Activated CD4-positive, alpha-beta T cell treated with anti-CD3 and anti-CD28 coated beads for 4 hours (primary cell): ENCODE measurements at regions not wholly inside any gene's neighbourhood (a gene's known extent, or its start where the extent isn't known, plus 50 kb on each side); places are given as distances from the start of the nearest gene placed in this dataset.

Source experiments
- DNase-seq, 2 donors: peaks; one replicate each; pipeline ENCODE4 v3.0.0-alpha.2; 2020

DNA sequence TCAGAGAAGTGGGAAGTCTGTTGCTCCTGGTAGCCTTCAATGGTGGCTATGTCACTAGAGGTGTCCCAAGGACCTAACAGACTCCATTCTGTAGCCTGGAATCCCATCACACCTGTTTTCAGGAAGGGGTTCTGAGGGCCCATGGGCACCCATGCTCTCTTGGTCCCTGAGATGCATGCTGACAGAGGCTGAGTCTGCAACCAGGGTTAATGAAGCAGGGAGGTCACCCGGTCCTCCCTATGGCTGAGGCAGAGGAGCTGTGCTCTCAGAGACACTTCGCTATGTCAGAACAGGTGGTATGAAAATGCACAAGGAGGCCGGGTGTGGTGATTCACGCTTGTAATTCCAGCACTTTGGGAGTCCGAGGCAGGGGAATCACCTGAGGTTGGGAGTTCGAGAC is 452.1 kb downstream of the TCERG1L start:
- DNase-seq, result no peak

DNA sequence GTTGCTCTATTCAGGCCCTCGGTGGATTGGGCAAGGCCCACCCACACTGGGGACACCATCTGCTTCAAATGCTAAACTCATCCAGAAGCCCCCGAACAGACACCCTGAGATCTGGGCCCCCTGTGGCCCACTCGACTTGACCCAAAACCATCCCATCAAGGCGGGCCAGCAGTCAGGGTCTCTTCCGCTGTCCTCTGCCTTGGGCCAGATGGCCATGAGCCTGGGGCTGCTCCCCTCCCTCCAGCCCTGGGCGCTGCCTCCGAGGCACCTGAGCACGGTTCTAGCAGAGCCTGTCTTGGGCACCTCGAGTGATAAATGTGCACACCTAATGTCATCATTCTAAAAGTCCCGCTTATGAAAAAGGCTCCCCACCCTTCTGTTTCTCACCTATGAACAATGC is 449.4 kb downstream of the TCERG1L start:
- no peak for DNase-seq

DNA sequence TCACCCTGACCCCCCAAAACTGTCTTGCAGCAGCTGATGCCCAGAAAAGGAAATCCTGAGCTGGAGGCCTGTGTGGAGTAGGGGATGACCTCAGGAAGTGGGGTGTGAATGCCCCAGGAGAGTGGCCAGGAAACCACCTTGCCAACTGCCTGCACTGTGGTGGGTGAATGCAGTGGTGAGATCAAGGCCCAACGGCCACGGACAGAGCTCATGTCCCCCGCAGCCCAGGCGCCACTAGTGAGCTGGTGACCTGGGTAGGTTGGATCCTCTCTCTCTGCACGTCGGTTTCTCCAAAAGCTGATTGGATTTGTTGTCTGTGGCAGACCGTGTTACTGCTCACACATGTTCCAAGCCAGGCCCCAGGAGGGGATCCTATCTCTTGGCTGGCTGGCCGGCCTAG is 448.9 kb downstream of the TCERG1L start:
- DNase-seq, result no peak

DNA sequence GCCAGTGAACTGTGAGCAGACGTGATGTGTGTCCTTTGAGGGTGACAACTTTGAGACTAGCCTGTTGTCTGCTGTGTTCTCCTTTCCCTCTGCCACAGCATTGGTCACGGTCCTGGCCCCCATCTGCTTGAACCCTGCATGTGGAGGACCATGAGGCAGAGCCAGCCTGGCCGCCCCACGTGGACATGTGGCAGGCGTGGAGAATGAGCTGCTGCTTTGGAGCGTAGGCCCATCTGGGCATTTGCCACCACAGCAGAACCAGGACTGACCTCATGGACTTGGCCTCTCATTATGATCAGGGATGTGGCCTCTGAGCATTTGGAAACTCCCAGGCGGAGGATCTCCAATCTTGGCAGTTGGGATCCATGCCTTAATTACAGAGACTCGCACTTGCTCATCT is 448.5 kb downstream of the TCERG1L start:
- no peak for DNase-seq

DNA sequence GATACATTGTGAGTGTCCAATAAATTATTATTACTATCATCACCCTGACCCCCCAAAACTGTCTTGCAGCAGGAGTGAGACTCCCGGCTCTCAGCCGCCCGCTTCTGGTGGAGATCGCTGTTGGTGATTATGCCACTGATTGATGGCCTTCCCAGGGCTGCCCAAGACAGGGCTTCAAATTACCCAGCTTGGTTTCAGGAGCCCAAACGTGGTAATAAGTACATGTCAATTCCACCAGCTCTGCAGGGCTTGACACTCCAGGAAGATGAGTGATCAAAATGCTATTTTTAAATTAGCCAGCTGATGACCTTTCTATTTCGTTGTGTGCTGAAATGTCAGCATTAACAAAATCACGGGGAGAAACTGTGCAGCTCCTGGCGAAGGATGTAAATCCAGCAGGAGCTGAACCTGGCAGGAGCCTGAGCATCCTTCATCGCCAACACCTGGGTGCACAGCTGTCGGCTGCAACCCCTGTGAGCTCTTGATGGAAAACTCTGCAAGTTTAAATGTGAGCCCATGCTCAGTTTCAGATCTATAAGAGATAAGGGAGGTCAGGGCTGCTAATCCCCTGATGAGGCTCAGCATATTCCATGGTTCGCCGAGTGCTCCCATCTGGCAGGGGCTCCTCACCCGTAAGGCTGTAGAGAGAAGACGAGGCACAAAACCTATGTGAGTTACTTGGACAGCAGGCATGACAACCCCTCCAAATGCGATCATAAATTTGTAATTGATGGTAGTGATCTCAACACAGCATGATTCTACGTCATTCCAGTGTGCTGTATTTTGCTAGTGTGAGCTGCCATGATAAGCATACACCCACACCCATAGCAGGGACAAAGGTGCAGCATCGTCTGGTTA is 446.3 kb downstream of the TCERG1L start:
- no peak for DNase-seq

DNA sequence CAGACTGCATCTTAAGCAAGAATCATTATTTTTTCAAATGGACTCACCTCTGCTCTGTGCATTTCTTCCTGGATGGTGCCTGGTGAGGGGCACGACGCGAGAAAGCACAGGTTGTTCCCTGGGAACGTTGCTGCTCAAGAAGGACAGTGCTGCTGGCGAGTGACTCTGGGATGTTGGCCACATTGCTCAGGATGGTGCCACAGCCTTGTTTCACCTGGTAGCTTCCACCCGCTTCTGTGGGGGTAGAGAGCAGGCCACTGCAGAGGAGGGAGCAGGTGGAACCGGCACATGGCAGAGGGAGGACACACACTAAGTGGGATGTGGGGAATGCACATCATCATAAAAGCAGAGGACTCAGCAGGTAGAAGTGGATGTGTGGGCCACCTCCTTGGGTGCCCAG is 444.7 kb downstream of the TCERG1L start:
- DNase-seq, result no peak

DNA sequence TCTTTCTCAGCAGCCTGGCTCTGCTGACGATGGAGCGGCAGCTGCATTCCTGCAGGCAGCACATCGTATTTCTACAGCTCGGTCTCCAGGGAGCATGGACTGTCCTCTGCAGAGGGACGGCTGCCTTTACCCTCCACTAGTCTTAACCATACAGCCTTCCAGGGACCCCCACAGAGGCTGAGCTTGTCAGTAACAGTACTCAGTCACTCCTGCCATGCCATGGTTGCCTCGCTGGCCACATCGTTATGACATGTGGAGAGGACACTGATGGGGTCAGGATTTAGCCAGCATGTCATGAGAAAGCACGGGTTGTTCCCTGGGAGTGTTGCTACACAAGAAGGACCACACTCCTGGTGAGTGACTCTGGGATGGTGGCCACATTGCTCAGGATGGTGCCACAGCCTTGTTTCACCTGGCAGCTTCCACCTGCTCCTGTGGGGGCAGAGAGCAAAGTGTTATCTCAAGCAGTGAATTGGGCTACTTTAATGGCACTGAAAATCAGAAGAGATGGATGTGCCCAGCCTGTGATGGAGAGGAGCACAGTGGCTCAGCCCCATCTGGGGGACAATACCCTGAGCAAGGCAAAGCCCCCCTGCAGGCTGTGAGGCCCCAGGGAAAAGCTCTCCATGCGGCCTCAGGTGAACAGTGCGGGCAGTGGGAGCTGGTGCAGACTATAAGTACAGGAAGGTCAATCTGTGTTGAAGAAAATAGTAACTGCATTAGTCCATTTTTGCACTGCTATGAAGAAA is 443.9 kb downstream of the TCERG1L start:
- DNase-seq, result no peak

DNA sequence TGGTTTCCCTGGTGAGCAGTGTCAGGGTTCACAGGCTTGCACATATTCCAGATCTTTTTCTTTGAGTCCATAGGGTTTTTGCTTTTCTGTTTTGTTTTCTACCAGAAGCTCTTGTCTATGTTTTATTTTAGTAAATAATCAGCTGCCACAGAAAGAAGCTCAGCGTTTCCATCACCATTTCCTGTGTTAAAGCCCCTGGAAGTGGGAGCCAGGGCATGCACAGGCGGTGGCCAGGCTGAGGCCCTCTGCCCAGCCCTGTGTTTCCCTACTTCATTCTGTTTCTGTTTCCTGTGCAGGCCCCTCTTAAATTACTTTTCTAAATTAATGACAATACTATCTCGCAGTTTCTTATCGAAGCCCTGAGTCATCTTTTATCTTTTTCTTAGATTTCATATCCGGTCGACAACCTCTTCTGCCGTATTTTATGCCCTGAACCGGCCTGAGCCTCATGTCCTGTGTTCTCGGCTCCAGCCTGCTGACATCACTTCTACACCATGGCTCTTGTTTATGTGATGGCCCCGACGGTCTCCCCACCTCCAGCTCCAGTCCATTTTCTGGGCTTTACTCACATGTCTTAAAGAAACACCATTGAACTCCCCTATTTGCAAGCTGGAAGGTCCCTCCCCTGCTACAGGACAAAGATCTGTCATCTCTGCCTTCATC is 442.2 kb downstream of the TCERG1L start:
- no peak for DNase-seq

DNA sequence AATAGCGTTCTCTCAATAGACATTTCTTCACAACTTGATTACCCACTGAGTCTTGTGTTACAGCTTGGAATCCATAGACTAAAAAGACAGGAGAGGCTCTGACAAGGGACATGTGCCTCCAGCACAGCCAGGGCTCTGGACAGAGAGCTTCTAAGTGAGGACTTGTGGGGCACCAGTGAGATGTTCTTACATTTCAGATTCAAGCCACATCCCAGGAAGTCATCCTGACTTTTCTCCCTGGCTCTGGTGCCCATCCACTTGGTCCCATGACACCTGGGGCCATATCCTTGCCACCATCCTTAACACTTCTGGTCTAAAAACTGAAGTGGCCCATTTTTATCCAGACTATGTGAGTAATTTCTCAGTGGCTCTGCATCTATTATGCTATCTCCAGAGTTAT is 440.1 kb downstream of the TCERG1L start:
- DNase-seq, result no peak

DNA sequence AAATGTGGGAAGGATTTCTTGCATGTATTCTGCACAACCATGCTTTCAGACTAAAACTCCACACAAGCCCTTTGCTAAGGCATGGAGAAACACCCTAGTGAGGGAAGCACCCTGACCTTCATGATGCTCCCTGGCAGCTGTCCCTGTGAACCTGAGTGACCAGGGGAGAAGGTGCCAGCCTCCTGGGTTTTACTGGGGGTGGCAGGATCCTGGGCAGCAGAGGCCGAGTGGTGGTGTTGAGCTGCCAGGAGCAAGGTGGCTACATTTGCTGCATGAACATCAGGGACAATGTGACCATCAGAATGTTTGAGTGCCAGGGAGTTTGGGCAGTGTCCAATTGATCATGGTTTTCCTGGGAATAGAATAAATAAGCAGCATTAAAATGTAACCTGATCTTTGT is 437.9 kb downstream of the TCERG1L start:
- DNase-seq, result no peak

DNA sequence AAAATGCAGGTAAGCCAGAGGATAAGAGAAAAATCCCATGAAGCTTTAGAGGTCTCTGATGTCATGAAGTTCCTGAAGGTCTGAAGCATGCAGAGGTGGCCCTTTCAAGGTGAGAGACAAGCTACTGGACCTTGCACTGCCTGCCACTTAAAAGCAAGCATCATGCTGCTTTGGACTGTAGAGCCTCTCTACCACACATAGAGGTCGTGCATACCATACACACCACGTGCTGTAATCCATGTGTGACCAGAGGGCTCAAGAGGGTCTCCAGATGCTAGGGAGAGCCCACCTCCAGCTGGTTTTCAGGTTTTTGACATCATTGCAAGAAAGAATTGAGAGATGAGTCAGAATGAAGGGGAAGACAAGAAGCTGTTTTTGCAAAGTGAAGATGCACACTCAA is 436.4 kb downstream of the TCERG1L start:
- no peak for DNase-seq

DNA sequence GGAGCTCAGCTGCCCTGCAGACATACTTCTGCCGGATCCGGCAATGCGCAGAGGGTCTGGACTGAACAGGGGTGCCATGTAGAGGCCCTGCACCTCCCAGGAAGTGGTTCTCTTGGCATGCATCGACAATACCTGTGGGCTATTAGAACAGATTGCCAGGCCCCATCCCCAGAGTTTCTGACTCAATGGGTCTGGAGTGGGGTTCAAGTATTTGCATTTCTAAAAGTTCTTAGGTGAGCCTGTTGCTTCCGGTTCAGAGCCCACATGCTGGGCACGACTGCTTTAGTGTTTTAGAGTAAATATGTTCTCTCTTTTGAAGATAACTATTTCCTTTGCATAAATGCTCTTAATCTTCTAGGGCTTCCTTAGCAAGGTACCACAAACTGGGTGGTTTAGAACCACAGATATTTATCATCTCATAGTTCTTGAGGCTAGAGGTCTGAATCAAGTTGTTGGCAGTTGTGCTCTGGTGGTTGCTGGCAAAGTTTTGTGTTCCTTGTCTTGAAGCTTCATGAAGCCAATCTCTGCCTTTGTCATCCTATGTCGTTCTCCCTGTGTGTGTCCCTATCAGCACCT is 435.5 kb downstream of the TCERG1L start:
- no peak for DNase-seq

DNA sequence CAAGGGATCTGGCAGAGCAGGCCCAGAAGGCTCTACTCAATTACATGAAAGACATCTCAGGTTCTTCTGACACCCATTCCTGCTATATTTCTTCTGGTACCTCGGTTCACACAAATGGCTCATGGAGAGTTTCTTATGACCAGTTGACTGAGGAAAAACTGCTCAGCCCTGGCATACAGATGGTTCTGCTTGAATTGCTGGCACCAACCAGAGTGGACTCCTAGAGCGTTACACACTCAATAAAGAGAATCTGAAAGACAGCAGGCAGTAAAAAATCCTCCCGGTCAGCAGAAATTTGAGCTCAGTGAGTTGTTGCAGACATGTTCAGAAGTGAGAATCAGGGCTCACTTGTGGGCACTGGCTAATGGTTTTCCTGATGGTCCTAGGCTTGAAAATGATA is 434.4 kb downstream of the TCERG1L start:
- no peak for DNase-seq

DNA sequence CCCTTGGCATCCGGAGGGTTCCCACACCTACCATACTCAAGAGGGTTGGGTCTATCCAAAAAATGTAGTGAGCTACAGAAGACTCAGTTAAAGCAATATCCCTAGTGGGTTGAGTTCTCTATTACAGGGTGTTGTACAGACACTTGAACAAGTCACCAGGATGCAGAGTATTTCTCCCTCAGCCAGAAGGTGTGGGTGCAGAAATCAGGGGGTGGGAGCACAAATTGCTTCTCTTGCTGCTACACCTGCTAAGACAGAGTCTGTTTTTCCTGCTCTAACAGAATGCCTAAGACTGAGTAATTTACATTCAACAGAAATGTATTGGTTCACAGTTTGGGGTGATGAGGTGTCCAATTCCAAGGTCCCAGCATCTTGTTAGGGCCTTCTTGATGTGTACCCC is 433.4 kb downstream of the TCERG1L start:
- no peak for DNase-seq

DNA sequence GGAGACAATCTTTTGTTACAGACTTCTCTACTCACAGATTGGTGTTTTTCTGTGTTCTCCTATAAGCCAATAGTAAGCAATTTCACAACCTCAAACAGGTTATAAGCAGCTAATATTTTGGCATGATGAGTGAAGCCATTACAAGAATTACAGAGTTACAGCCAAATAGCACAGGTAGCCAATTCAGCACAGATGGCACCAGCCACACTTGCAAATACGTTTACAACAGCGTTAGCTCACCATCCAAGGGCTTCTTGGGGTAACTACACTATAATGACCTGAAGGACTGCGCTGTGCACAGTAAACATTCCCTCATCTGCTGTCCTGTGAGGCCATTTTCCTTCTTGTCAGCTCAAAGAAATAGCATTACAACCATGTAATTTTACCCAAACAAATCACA is 428.6 kb downstream of the TCERG1L start:
- DNase-seq, result no peak

DNA sequence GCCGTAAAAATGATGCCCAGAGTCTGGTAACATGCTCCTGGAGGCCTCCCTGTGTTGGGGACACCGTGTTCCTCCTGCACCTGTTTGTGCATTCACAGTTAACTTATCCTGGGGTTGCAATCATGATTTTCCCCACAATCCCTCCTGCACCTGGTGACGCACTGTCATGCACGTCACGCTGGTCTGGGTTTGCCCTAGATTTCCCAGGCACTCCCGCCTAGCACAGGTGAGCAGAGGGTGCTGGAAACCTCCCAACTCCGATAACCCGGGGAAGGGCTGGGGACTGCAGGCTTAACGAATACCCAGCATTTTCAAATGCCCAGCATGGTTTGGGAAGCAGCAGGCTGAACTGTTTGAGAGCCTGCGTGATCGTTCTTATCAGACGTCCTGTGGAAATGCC is 427.1 kb downstream of the TCERG1L start:
- DNase-seq, result no peak

DNA sequence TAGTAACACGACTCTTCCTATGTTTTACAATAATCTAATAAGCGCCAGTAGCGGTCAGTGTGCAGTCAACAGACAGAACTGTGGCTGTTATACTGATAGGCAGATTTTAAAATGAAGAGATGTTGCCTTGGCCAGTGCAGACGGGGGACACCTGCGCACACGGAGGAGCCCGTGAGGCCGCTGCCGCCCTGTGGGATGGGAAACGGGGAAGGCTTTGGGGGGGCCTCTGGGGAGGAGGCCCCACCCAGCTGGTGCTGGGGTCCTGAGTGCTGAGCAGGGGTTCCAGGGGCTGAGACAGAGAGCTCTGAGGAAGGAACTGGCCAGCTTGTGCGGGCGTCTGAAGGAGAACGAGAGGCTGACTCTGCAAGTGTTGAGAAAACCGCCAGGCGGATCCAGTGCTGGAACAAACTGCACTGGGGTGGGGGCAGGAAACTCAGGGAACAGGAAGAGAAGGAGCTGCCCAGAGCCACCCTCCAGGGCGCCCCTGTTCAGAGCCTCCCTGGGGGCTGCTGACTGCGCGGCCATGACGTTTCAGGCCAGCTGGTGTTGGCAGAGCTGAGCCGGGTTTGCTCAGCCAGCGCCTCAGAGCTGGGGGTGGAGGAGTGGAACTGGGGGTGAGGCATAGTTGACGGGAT is 426.4 kb downstream of the TCERG1L start:
- no peak for DNase-seq

DNA sequence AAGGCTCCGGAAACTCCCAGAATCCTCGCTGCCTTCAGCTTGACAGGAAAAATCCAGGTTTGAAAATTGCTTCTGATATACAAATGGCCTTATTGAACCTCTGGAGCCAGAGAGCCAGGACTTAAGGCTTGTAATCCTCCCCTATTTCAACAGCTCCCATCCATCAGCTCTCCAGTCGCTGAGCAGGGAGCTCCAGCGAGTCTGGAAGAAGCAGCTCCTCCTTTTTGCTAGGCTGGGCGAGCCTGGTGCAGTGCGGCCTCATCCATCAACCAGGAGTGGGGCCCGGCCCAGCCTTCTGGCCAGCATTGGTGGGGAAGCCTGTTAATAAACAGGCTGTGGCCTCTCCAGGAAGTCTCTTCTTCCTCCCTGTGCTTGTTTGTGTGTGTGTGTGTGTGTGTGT is 424.4 kb downstream of the TCERG1L start:
- no peak for DNase-seq

DNA sequence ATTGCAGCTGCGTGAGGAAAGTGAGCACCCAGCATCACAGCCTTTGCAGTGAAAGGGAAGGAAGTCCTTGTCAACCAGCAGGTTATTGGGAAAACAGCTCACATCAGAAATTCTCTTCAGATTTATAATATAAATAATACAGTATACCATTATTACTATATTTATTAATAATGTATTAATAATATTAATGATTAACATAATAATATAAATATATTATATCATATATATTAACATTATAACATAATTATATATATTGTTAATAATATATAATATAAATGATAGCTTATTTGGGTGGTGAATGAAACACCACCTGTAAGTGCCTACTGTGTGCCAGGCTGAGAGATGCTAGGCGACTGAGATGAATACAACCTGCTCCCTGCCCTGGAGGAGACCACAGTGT is 423.0 kb downstream of the TCERG1L start:
- DNase-seq, result no peak

DNA sequence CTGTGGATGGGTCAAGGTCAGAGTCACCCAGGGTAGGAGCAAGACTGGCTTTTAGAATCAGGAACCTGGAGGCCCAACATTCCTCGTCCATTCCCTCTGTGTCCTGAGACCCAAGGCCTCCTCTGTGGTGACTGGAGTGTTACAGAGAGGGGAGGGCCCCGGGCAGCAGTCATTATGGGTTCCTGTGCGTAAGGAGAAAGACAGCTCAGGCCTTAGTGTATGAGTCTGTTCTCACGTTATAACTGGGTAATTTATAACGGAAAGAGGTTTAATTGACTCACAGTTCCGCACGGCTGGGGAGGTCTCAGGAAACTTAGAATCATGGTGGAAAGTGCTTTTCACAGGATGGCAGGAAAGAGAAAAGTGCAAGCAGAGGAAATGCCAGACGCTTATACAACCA is 422.3 kb downstream of the TCERG1L start:
- DNase-seq, result no peak

DNA sequence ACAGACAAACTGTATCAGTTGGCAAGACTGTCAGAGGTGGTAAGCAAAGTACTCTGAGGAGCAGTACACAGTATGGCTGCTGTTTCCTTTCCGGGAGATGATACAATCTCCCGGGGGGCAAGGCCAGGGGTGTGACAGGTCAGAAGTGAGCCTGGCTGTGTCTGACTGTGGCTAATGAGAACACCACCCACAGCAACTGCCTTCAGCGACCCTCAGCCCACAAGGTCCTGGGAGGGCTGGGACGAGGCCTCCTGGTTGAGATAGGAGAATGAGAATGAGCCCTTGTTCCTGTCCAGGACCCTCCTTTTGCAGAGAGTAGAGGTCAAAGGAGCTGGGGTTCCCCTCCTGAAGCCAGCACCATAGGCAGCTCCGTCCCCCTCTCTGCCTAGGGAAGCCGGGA is 421.7 kb downstream of the TCERG1L start:
- no peak for DNase-seq

DNA sequence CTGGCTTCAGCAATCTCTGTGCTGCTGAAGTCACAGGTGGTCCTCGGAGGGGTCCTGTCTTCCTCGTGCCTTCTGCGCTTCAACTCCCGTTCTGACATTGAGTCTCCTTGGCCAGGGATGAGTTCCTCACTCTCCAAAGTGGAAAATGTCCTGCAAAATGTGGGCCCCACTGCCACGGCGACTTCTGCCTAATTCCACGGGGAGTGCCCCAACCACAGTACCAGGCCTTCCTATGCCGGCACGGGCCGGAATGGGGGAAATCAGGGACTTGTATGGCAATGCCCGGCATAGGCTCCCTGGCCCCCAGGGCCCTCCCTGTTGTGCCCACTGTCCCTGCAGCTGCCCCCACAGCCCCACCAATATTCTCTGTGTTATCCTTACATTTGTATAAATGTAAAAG is 420.5 kb downstream of the TCERG1L start:
- DNase-seq, result no peak

DNA sequence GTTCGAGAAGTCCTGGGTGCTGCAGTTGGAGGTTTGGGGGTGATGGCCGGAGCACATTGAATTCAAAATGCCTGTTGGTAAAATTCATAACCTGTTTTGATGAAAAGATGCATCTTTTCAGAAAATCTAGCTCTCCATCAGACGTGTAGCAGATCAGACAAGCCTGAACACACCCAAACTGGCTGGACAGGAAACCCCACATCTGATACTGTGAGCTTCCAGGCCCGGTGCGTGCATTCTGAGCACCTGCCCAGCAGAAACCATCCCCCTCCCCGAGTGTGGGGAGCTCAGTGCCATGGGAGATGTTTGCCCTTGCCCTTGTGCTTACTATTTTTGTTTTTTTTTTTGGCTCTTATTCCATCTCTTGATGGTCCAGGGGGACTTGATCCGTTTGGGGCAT is 417.1 kb downstream of the TCERG1L start:
- no peak for DNase-seq
